Esophagus (tissue), 2 donors: ENCODE measurements at regions not wholly inside any gene's neighbourhood (a gene's known extent, or its start where the extent isn't known, plus 50 kb on each side); places are given as distances from the start of the nearest gene placed in this dataset.

ENCODE experiments used
- H3K27ac ChIP-seq, 2 donors: one replicate each; pipeline ENCODE4 v1.5.1; 2013; ENCODE audit warnings: low read depth in 2 of 2, mild to moderate bottlenecking in 2 of 2, inconsistent platforms in 1 of 2, low read length in 1 of 2, moderate library complexity in 1 of 2
- H3K27me3 ChIP-seq, 2 donors: one replicate each; pipeline ENCODE4 v1.6.1; 2013; ENCODE audit warnings: low read length in 2 of 2, control low read depth in 1 of 2, mild to moderate bottlenecking in 1 of 2; ENCODE audit not compliant: insufficient read depth in 2 of 2, control insufficient read depth in 1 of 2
- H3K36me3 ChIP-seq, 2 donors: one replicate each; pipeline ENCODE4 v1.6.1; 2013; ENCODE audit warnings: low read length in 1 of 2; ENCODE audit not compliant: control insufficient read depth in 2 of 2, insufficient read depth in 2 of 2
- H3K4me1 ChIP-seq, 2 donors: one replicate each; pipeline ENCODE4 v1.6.1; 2013; ENCODE audit warnings: low read length in 1 of 2; ENCODE audit not compliant: control insufficient read depth in 2 of 2, insufficient read depth in 2 of 2
- H3K4me3 ChIP-seq, 2 donors: one replicate each; pipeline ENCODE4 v1.5.1; 2013; ENCODE audit warnings: low read length in 2 of 2, mild to moderate bottlenecking in 2 of 2, low read depth in 1 of 2, moderate library complexity in 1 of 2
- H3K9me3 ChIP-seq, 2 donors: one replicate each; pipeline ENCODE4 v1.6.1; 2013; ENCODE audit warnings: mild to moderate bottlenecking in 2 of 2, low read depth in 1 of 2, low read length in 1 of 2, moderate library complexity in 1 of 2; ENCODE audit not compliant: control insufficient read depth in 2 of 2, insufficient read depth in 1 of 2
- WGBS, 2 donors: extraction: QIAGEN DNeasy Blood & Tissue Kit; methylation state at CpG; one replicate each; pipeline ENCODE4 v1.1.7; 2013; 5-methylcytosine and 5-hydroxymethylcytosine counted together
- donor health status: healthy with polysubstance abuse.
- donor health status: Bipolar disorder and iron deficiency.

GRCh38 chr10:3971713-3972112 lies 186.7 kb upstream of the KLF6 start:
- H3K9me3 ChIP-seq = no peaks in the 10 kb centered on the region
- H3K36me3 ChIP-seq = no peaks in the 10 kb centered on the region
- H3K27ac ChIP-seq = peak overlapping the region in 1 of 2 donors; percentile 13
- no peaks in the 10 kb centered on the region for H3K27me3 ChIP-seq
- H3K4me1 ChIP-seq = peaks cover 0 to 2% of the 10 kb centered on the region in 2 donors
- 76 to 86% methylated on average over 6 of the region's 6 CpGs for WGBS, 2 donors
- no peak overlapping the region for H3K4me3 ChIP-seq

GRCh38 chr10:3969876-3970666 lies 185.1 kb upstream of the KLF6 start:
- Histone ChIP-seq H3K4me3 (no peak overlapping the region), H3K27me3 (no peaks in the 10 kb centered on the region), H3K9me3 (no peaks in the 10 kb centered on the region), H3K4me1 (peaks cover 0 to 2% of the 10 kb centered on the region in 2 donors), H3K36me3 (no peaks in the 10 kb centered on the region), H3K27ac (peak overlapping the region; percentile 49 to 55)
- WGBS, 2 donors = 59 to 63% methylated on average over 8 of the region's 8 CpGs

- H3K36me3 ChIP-seq = no peaks in the 10 kb centered on the region
- H3K9me3 ChIP-seq = no peaks in the 10 kb centered on the region
- no peaks in the 10 kb centered on the region for H3K27me3 ChIP-seq
- 87 to 88% methylated on average over 6 of the region's 6 CpGs for WGBS, 2 donors
- H3K27ac ChIP-seq = no peak overlapping the region
- peaks cover 0 to 2% of the 10 kb centered on the region in 2 donors for H3K4me1 ChIP-seq
- H3K4me3 ChIP-seq = no peak overlapping the region
These were observed 183.7 kb upstream of the KLF6 start for GRCh38 chr10:3968727-3969126.

GRCh38 chr10:3964516-3964915 lies 179.5 kb upstream of the KLF6 start:
- 69 to 80% methylated on average over 3 of the region's 3 CpGs for WGBS, 2 donors
- Histone ChIP-seq H3K9me3 (no peaks in the 10 kb centered on the region), H3K4me3 (no peak overlapping the region), H3K4me1 (no peaks in the 10 kb centered on the region), H3K36me3 (no peaks in the 10 kb centered on the region), H3K27ac (no peak overlapping the region), H3K27me3 (no peaks in the 10 kb centered on the region)

GRCh38 chr10:3963191-3963673 lies 178.2 kb upstream of the KLF6 start:
- H3K27me3 ChIP-seq = no peaks in the 10 kb centered on the region
- H3K4me3 ChIP-seq = no peak overlapping the region
- no peaks in the 10 kb centered on the region for H3K9me3 ChIP-seq
- peak overlapping the region in 1 of 2 donors; percentile 34 for H3K27ac ChIP-seq
- WGBS, 2 donors = 50 to 58% methylated on average over 4 of the region's 4 CpGs
- H3K4me1 ChIP-seq = no peaks in the 10 kb centered on the region
- no peaks in the 10 kb centered on the region for H3K36me3 ChIP-seq

GRCh38 chr10:3961082-3961481 lies 176.1 kb upstream of the KLF6 start:
- no peaks in the 10 kb centered on the region for H3K9me3 ChIP-seq
- no peaks in the 10 kb centered on the region for H3K4me1 ChIP-seq
- no peaks in the 10 kb centered on the region for H3K36me3 ChIP-seq
- H3K27ac ChIP-seq = no peak overlapping the region
- H3K27me3 ChIP-seq = no peaks in the 10 kb centered on the region
- no peak overlapping the region for H3K4me3 ChIP-seq
- WGBS, 2 donors = 79 to 80% methylated on average over 4 of the region's 4 CpGs

GRCh38 chr10:3960496-3960895 lies 175.5 kb upstream of the KLF6 start:
- Histone ChIP-seq H3K4me1 (no peaks in the 10 kb centered on the region), H3K27ac (no peak overlapping the region), H3K9me3 (no peaks in the 10 kb centered on the region), H3K36me3 (no peaks in the 10 kb centered on the region), H3K27me3 (no peaks in the 10 kb centered on the region), H3K4me3 (no peak overlapping the region)
- WGBS, 2 donors = 90 to 91% methylated on average over 5 of the region's 5 CpGs

GRCh38 chr10:3959370-3960325 lies 174.6 kb upstream of the KLF6 start:
- Histone ChIP-seq H3K27me3 (no peaks in the 10 kb centered on the region), H3K36me3 (no peaks in the 10 kb centered on the region), H3K4me3 (no peak overlapping the region), H3K27ac (no peak overlapping the region), H3K9me3 (no peaks in the 10 kb centered on the region), H3K4me1 (no peaks in the 10 kb centered on the region)
- 74 to 75% methylated on average over 17 of the region's 17 CpGs for WGBS, 2 donors

- H3K36me3 ChIP-seq = no peaks in the 10 kb centered on the region
- H3K27me3 ChIP-seq = no peaks in the 10 kb centered on the region
- H3K4me1 ChIP-seq = no peaks in the 10 kb centered on the region
- H3K4me3 ChIP-seq = no peak overlapping the region
- no peaks in the 10 kb centered on the region for H3K9me3 ChIP-seq
- H3K27ac ChIP-seq = no peak overlapping the region
- WGBS, 2 donors = 93 to 94% methylated on average over 4 of the region's 4 CpGs
These were observed 173.5 kb upstream of the KLF6 start for GRCh38 chr10:3958472-3958996.
